A172 (cell line): ENCODE measurements at regions not wholly inside any gene's neighbourhood (a gene's known extent, or its start where the extent isn't known, plus 50 kb on each side); places are given as distances from the start of the nearest gene placed in this dataset.
"Not testable (repeated sequence)": the region's sequence is repeated elsewhere in the genome, so short reads cannot be mapped to it uniquely, and the experiment has no call there.

Source experiments
- DNase-seq: peaks from one replicate; pipeline ENCODE4 v3.0.0-alpha.2; 2015; ENCODE audit warnings: low spot score

GRCh38 chr6:86609549-86610388 is 327.6 kb upstream of the HTR1E start:
- DNase-seq = no peak

- DNase-seq = not testable (repeated sequence)
Measured at GRCh38 chr6:86603364-86603763, 334.0 kb upstream of the HTR1E start.

- not testable (repeated sequence) for DNase-seq
Measured at GRCh38 chr6:86602093-86602492, 335.2 kb upstream of the HTR1E start.

GRCh38 chr6:86598969-86599368 is 338.4 kb upstream of the HTR1E start:
- DNase-seq = not testable (repeated sequence)

- no peak for DNase-seq
Measured at GRCh38 chr6:86595641-86596040, 341.7 kb upstream of the HTR1E start.

- no peak for DNase-seq
Measured at GRCh38 chr6:86586195-86586594, 351.1 kb upstream of the HTR1E start.

GRCh38 chr6:86581833-86582232 is 355.5 kb upstream of the HTR1E start:
- no peak for DNase-seq

- no peak for DNase-seq
Measured at GRCh38 chr6:86563197-86563596, 374.1 kb upstream of the HTR1E start.

GRCh38 chr6:86558318-86558717 is 379.0 kb upstream of the HTR1E start:
- no peak for DNase-seq

GRCh38 chr6:86537292-86537861 is 400.0 kb upstream of the HTR1E start:
- DNase-seq = no peak

GRCh38 chr6:86536121-86536520 is 401.2 kb upstream of the HTR1E start:
- DNase-seq = no peak

GRCh38 chr6:86535100-86535499 is 402.2 kb upstream of the HTR1E start:
- no peak for DNase-seq

GRCh38 chr6:86529635-86530034 is 407.7 kb upstream of the HTR1E start:
- DNase-seq = no peak

GRCh38 chr6:86526238-86526637 is 411.1 kb upstream of the HTR1E start:
- DNase-seq = no peak

GRCh38 chr6:86516087-86516486 is 421.2 kb upstream of the HTR1E start:
- no peak for DNase-seq

GRCh38 chr6:86511962-86512361 is 425.4 kb upstream of the HTR1E start:
- no peak for DNase-seq

- no peak for DNase-seq
Measured at GRCh38 chr6:86508230-86508629, 429.1 kb upstream of the HTR1E start.

GRCh38 chr6:86502497-86502896 is 434.8 kb upstream of the HTR1E start:
- no peak for DNase-seq

- DNase-seq = no peak
Measured at GRCh38 chr6:86500035-86500434, 437.3 kb upstream of the HTR1E start.

GRCh38 chr6:86489042-86489441 is 448.3 kb upstream of the HTR1E start:
- DNase-seq = not testable (repeated sequence)

- no peak for DNase-seq
Measured at GRCh38 chr6:86487660-86488221, 449.6 kb upstream of the HTR1E start.

- not testable (repeated sequence) for DNase-seq
Measured at GRCh38 chr6:86478316-86478715, 459.0 kb upstream of the HTR1E start.

GRCh38 chr6:86477500-86478148 is 459.7 kb upstream of the HTR1E start:
- DNase-seq = no peak
